Activated CD4-positive, alpha-beta memory T cell treated with anti-CD3 and anti-CD28 coated beads, Interleukin-2, amount 10 ng/mL, durations not matched to agents 7 days and 5 days (primary cell): ENCODE measurements at regions not wholly inside any gene's neighbourhood (a gene's known extent, or its start where the extent isn't known, plus 50 kb on each side); places are given as distances from the start of the nearest gene placed in this dataset.

Experiments
- CTCF ChIA-PET: fragments of 350-600 bp; sonication (Branson Sonifier 250); formaldehyde crosslinking; loops from one replicate; lab custom pipeline; 2021; ENCODE audit warnings: antibody characterized with exemption, inconsistent platforms; lab: Charles Lee
- POLR2A ChIA-PET: fragments of 350-600 bp; sonication (Branson Sonifier 250); formaldehyde crosslinking; loops from one replicate; lab custom pipeline; 2021; ENCODE audit warnings: antibody characterized with exemption; lab: Charles Lee
- DNase-seq: peaks from one replicate; pipeline ENCODE4 v3.0.0-alpha.2; 2020
- H3K27ac Mint-ChIP-seq: one replicate; pipeline ENCODE4 v1.8.0; 2021; ENCODE audit warnings: mild to moderate bottlenecking, mixed read lengths
- H3K27me3 Mint-ChIP-seq: one replicate; pipeline ENCODE4 v1.8.0; 2021; ENCODE audit warnings: mixed read lengths
- H3K36me3 Mint-ChIP-seq: one replicate; pipeline ENCODE4 v1.8.0; 2021; ENCODE audit warnings: low read depth, mixed read lengths
- H3K4me1 Mint-ChIP-seq: one replicate; pipeline ENCODE4 v1.8.0; 2021; ENCODE audit warnings: mixed read lengths
- H3K4me3 Mint-ChIP-seq: one replicate; pipeline ENCODE4 v1.8.0; 2021; ENCODE audit warnings: mild to moderate bottlenecking, mixed read lengths
- H3K9me3 Mint-ChIP-seq: one replicate; pipeline ENCODE4 v1.8.0; 2021; ENCODE audit warnings: mixed read lengths

GRCh38 chr5:35488791-35489190 lies 128.9 kb upstream of the SPEF2 start:
- no peaks in the 10 kb centered on the region for H3K36me3 Mint-ChIP-seq
- POLR2A ChIA-PET, result no interaction called here
- no peaks in the 10 kb centered on the region for H3K4me1 Mint-ChIP-seq
- no peak for DNase-seq
- no peak overlapping the region for H3K27ac Mint-ChIP-seq
- no peak overlapping the region for H3K4me3 Mint-ChIP-seq
- no peaks in the 10 kb centered on the region for H3K9me3 Mint-ChIP-seq
- CTCF ChIA-PET, result no interaction called here
- peaks cover 13% of the 10 kb centered on the region for H3K27me3 Mint-ChIP-seq

- no peaks in the 10 kb centered on the region for H3K36me3 Mint-ChIP-seq
- ChIA-PET CTCF (no interaction called here), POLR2A (no interaction called here)
- no peaks in the 10 kb centered on the region for H3K9me3 Mint-ChIP-seq
- no peak overlapping the region for H3K27ac Mint-ChIP-seq
- DNase-seq, result no peak
- H3K27me3 Mint-ChIP-seq, result peaks cover 13% of the 10 kb centered on the region
- H3K4me3 Mint-ChIP-seq, result no peak overlapping the region
- H3K4me1 Mint-ChIP-seq, result no peaks in the 10 kb centered on the region
Observed at GRCh38 chr5:35488055-35488454, 129.6 kb upstream of the SPEF2 start.

- no peak overlapping the region for H3K4me3 Mint-ChIP-seq
- ChIA-PET POLR2A (no interaction called here), CTCF (no interaction called here)
- H3K36me3 Mint-ChIP-seq, result no peaks in the 10 kb centered on the region
- no peak for DNase-seq
- H3K27ac Mint-ChIP-seq, result no peak overlapping the region
- no peaks in the 10 kb centered on the region for H3K4me1 Mint-ChIP-seq
- peaks cover 13% of the 10 kb centered on the region for H3K27me3 Mint-ChIP-seq
- H3K9me3 Mint-ChIP-seq, result no peaks in the 10 kb centered on the region
Observed at GRCh38 chr5:35487233-35488025, 130.2 kb upstream of the SPEF2 start.

- no peak overlapping the region for H3K27ac Mint-ChIP-seq
- ChIA-PET POLR2A (no interaction called here), CTCF (no interaction called here)
- peaks cover 2% of the 10 kb centered on the region for H3K9me3 Mint-ChIP-seq
- H3K36me3 Mint-ChIP-seq, result no peaks in the 10 kb centered on the region
- H3K4me1 Mint-ChIP-seq, result no peaks in the 10 kb centered on the region
- DNase-seq, result no peak
- peaks cover 9% of the 10 kb centered on the region for H3K27me3 Mint-ChIP-seq
- H3K4me3 Mint-ChIP-seq, result no peak overlapping the region
Observed at GRCh38 chr5:35485487-35485886, 132.2 kb upstream of the SPEF2 start.

- Mint-ChIP-seq H3K36me3 (peaks cover 8% of the 10 kb centered on the region), H3K27me3 (peaks cover 4% of the 10 kb centered on the region), H3K27ac (no peak overlapping the region), H3K4me1 (peaks cover 8% of the 10 kb centered on the region), H3K4me3 (no peak overlapping the region), H3K9me3 (peaks cover 12% of the 10 kb centered on the region)
- ChIA-PET CTCF (no interaction called here), POLR2A (no interaction called here)
- DNase-seq, result no peak
Observed at GRCh38 chr5:35484241-35484640, 133.4 kb upstream of the SPEF2 start.

GRCh38 chr5:35483780-35484179 lies 133.9 kb upstream of the SPEF2 start:
- no peak overlapping the region for H3K4me3 Mint-ChIP-seq
- peaks cover 12% of the 10 kb centered on the region for H3K36me3 Mint-ChIP-seq
- no peak for DNase-seq
- peaks cover 4% of the 10 kb centered on the region for H3K27me3 Mint-ChIP-seq
- H3K9me3 Mint-ChIP-seq, result peaks cover 15% of the 10 kb centered on the region
- H3K27ac Mint-ChIP-seq, result no peak overlapping the region
- H3K4me1 Mint-ChIP-seq, result peaks cover 12% of the 10 kb centered on the region
- ChIA-PET CTCF (no interaction called here), POLR2A (no interaction called here)

- Mint-ChIP-seq H3K36me3 (peaks cover 12% of the 10 kb centered on the region), H3K27me3 (peaks cover 4% of the 10 kb centered on the region), H3K4me3 (no peak overlapping the region), H3K9me3 (peaks cover 15% of the 10 kb centered on the region), H3K4me1 (peaks cover 14% of the 10 kb centered on the region), H3K27ac (no peak overlapping the region)
- DNase-seq, result no peak
- POLR2A ChIA-PET, result no interaction called here
- CTCF ChIA-PET, result no interaction called here
Observed at GRCh38 chr5:35483191-35483590, 134.5 kb upstream of the SPEF2 start.

GRCh38 chr5:35482167-35482755 lies 135.4 kb upstream of the SPEF2 start:
- peaks cover 12% of the 10 kb centered on the region for H3K36me3 Mint-ChIP-seq
- no peak overlapping the region for H3K27ac Mint-ChIP-seq
- DNase-seq, result no peak
- H3K9me3 Mint-ChIP-seq, result peaks cover 15% of the 10 kb centered on the region
- H3K4me1 Mint-ChIP-seq, result peaks cover 14% of the 10 kb centered on the region
- ChIA-PET CTCF (no interaction called here), POLR2A (no interaction called here)
- H3K27me3 Mint-ChIP-seq, result no peaks in the 10 kb centered on the region
- no peak overlapping the region for H3K4me3 Mint-ChIP-seq

GRCh38 chr5:35478856-35479682 lies 138.6 kb upstream of the SPEF2 start:
- Mint-ChIP-seq H3K36me3 (peaks cover 12% of the 10 kb centered on the region), H3K4me1 (peaks cover 14% of the 10 kb centered on the region), H3K9me3 (peaks cover 15% of the 10 kb centered on the region), H3K27ac (peak overlapping the region; percentile 62), H3K4me3 (peak overlapping the region; percentile 42), H3K27me3 (no peaks in the 10 kb centered on the region)
- POLR2A ChIA-PET, result interaction anchor here (0.6 to 1.2 kb wide), 5 partner anchors 11 to 764 kb away, joined by 3 read pairs; partner anchors contain the start of gene NADK2
- CTCF ChIA-PET, result interaction anchor here (0.7 to 2.2 kb wide), 6 partner anchors 11 to 446 kb away, joined by 3 to 4 read pairs (median 3); partner anchors contain the start of gene SPEF2
- DNase-seq, result no peak

- H3K4me3 Mint-ChIP-seq, result no peak overlapping the region
Observed at GRCh38 chr5:35477911-35478310, 139.8 kb upstream of the SPEF2 start.

GRCh38 chr5:35477321-35477720 lies 140.3 kb upstream of the SPEF2 start:
- no peak overlapping the region for H3K27ac Mint-ChIP-seq
- POLR2A ChIA-PET, result no interaction called here
- H3K36me3 Mint-ChIP-seq, result peaks cover 12% of the 10 kb centered on the region
- H3K4me1 Mint-ChIP-seq, result peaks cover 14% of the 10 kb centered on the region
- CTCF ChIA-PET, result interaction anchor here (0.6 kb wide), 2 partner anchors 376 to 1542 kb away, joined by 3 read pairs; no protein-coding TSS in a partner anchor
- DNase-seq, result no peak
- peaks cover 15% of the 10 kb centered on the region for H3K9me3 Mint-ChIP-seq
- no peaks in the 10 kb centered on the region for H3K27me3 Mint-ChIP-seq
- no peak overlapping the region for H3K4me3 Mint-ChIP-seq

More at GRCh38 chr5:35477911-35478310, 139.8 kb upstream of the SPEF2 start:
- H3K36me3 Mint-ChIP-seq, result peaks cover 12% of the 10 kb centered on the region
- peaks cover 15% of the 10 kb centered on the region for H3K9me3 Mint-ChIP-seq
- no peak for DNase-seq
- peaks cover 14% of the 10 kb centered on the region for H3K4me1 Mint-ChIP-seq
- H3K27me3 Mint-ChIP-seq, result no peaks in the 10 kb centered on the region
- ChIA-PET POLR2A (no interaction called here), CTCF (interaction anchor here (0.6 kb wide), 1 partner anchor 1543 kb away, joined by 3 read pairs; no protein-coding TSS in a partner anchor)
- no peak overlapping the region for H3K27ac Mint-ChIP-seq

- no peaks in the 10 kb centered on the region for H3K27me3 Mint-ChIP-seq
- POLR2A ChIA-PET, result no interaction called here
- peaks cover 14% of the 10 kb centered on the region for H3K4me1 Mint-ChIP-seq
- CTCF ChIA-PET, result interaction anchor here (0.6 kb wide), 1 partner anchor 377 kb away, joined by 3 read pairs; no protein-coding TSS in a partner anchor
- H3K36me3 Mint-ChIP-seq, result peaks cover 12% of the 10 kb centered on the region
- DNase-seq, result no peak
- H3K9me3 Mint-ChIP-seq, result peaks cover 15% of the 10 kb centered on the region
- no peak overlapping the region for H3K27ac Mint-ChIP-seq
- no peak overlapping the region for H3K4me3 Mint-ChIP-seq
Observed at GRCh38 chr5:35476797-35477196, 140.9 kb upstream of the SPEF2 start.

GRCh38 chr5:35476036-35476435 lies 141.6 kb upstream of the SPEF2 start:
- no peaks in the 10 kb centered on the region for H3K27me3 Mint-ChIP-seq
- no peak overlapping the region for H3K4me3 Mint-ChIP-seq
- H3K36me3 Mint-ChIP-seq, result peaks cover 12% of the 10 kb centered on the region
- no peak for DNase-seq
- H3K9me3 Mint-ChIP-seq, result peaks cover 15% of the 10 kb centered on the region
- H3K4me1 Mint-ChIP-seq, result peaks cover 14% of the 10 kb centered on the region
- H3K27ac Mint-ChIP-seq, result no peak overlapping the region
- POLR2A ChIA-PET, result no interaction called here
- CTCF ChIA-PET, result no interaction called here
